IPS-11a (cell line): ENCODE measurements at regions not wholly inside any gene's neighbourhood (a gene's known extent, or its start where the extent isn't known, plus 50 kb on each side); places are given as distances from the start of the nearest gene placed in this dataset.

Experiments used
- H3K4me3 ChIP-seq: one replicate; pipeline ENCODE4 v1.5.1; 2013; ENCODE audit warnings: low read depth, low read length, control low read depth

- H3K4me3 ChIP-seq: no peak overlapping the region
Observed at GRCh38 chr5:54656261-54656728, 138.7 kb downstream of the SNX18 start.

- H3K4me3 ChIP-seq: no peak overlapping the region
Observed at GRCh38 chr5:54655761-54656160, 138.2 kb downstream of the SNX18 start.

- no peak overlapping the region for H3K4me3 ChIP-seq
Observed at GRCh38 chr5:54655266-54655665, 137.7 kb downstream of the SNX18 start.

- H3K4me3 ChIP-seq: no peak overlapping the region
Observed at GRCh38 chr5:54653956-54654614, 136.5 kb downstream of the SNX18 start.

- H3K4me3 ChIP-seq: no peak overlapping the region
Observed at GRCh38 chr5:54651482-54652076, 134.0 kb downstream of the SNX18 start.

- no peak overlapping the region for H3K4me3 ChIP-seq
Observed at GRCh38 chr5:54649041-54649504, 131.5 kb downstream of the SNX18 start.

GRCh38 chr5:54646356-54647101 lies 129.0 kb downstream of the SNX18 start:
- H3K4me3 ChIP-seq: no peak overlapping the region

GRCh38 chr5:54645882-54646355 lies 128.4 kb downstream of the SNX18 start:
- no peak overlapping the region for H3K4me3 ChIP-seq

GRCh38 chr5:54644226-54644625 lies 126.7 kb downstream of the SNX18 start:
- H3K4me3 ChIP-seq: no peak overlapping the region

- no peak overlapping the region for H3K4me3 ChIP-seq
Observed at GRCh38 chr5:54643685-54644106, 126.1 kb downstream of the SNX18 start.

- no peak overlapping the region for H3K4me3 ChIP-seq
Observed at GRCh38 chr5:54639621-54640020, 122.1 kb downstream of the SNX18 start.

- H3K4me3 ChIP-seq: no peak overlapping the region
Observed at GRCh38 chr5:54638106-54638505, 120.5 kb downstream of the SNX18 start.

GRCh38 chr5:54637654-54638053 lies 120.1 kb downstream of the SNX18 start:
- H3K4me3 ChIP-seq: no peak overlapping the region

- no peak overlapping the region for H3K4me3 ChIP-seq
Observed at GRCh38 chr5:54634089-54634488, 116.5 kb downstream of the SNX18 start.

- no peak overlapping the region for H3K4me3 ChIP-seq
Observed at GRCh38 chr5:54632131-54632701, 114.7 kb downstream of the SNX18 start.

- no peak overlapping the region for H3K4me3 ChIP-seq
Observed at GRCh38 chr5:54630738-54631359, 113.3 kb downstream of the SNX18 start.

GRCh38 chr5:54629115-54629514 lies 111.6 kb downstream of the SNX18 start:
- H3K4me3 ChIP-seq: no peak overlapping the region

GRCh38 chr5:54628050-54628449 lies 110.5 kb downstream of the SNX18 start:
- no peak overlapping the region for H3K4me3 ChIP-seq

- H3K4me3 ChIP-seq: no peak overlapping the region
Observed at GRCh38 chr5:54626407-54626806, 108.8 kb downstream of the SNX18 start.

GRCh38 chr5:54624805-54625568 lies 107.4 kb downstream of the SNX18 start:
- H3K4me3 ChIP-seq: no peak overlapping the region
